Limb (tissue), 2 donors: ENCODE measurements at regions not wholly inside any gene's neighbourhood (a gene's known extent, or its start where the extent isn't known, plus 50 kb on each side); places are given as distances from the start of the nearest gene placed in this dataset.
"Not testable (repeated sequence)": the region's sequence is repeated elsewhere in the genome, so short reads cannot be mapped to it uniquely, and the experiment has no call there.

Source experiments
- DNase-seq, 2 donors: peaks; one replicate each; pipeline ENCODE4 v3.0.0-alpha.2; 2016; ENCODE audit errors: extremely low spot score in 2 of 2

DNA sequence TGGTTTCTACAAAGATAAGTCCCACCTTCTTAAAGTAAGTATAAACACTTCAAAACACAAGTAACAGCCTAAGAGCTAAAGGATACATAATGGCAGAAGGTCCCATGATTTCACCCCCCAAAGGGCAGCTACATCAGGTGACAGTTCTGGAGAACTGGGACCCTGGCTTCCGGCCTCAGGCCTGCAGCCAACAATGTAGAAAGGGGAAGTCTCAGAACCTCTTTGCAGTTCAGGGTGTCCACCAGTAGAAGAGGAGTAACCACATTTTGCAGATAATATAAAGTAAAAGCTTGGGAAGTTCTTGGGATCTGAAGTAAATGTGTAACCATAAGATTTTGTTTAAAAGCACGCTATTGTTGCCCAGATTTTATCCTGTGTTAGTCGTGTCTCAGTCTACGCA, 267.4 kb upstream of the VLDLR start:
- no peak for DNase-seq

DNA sequence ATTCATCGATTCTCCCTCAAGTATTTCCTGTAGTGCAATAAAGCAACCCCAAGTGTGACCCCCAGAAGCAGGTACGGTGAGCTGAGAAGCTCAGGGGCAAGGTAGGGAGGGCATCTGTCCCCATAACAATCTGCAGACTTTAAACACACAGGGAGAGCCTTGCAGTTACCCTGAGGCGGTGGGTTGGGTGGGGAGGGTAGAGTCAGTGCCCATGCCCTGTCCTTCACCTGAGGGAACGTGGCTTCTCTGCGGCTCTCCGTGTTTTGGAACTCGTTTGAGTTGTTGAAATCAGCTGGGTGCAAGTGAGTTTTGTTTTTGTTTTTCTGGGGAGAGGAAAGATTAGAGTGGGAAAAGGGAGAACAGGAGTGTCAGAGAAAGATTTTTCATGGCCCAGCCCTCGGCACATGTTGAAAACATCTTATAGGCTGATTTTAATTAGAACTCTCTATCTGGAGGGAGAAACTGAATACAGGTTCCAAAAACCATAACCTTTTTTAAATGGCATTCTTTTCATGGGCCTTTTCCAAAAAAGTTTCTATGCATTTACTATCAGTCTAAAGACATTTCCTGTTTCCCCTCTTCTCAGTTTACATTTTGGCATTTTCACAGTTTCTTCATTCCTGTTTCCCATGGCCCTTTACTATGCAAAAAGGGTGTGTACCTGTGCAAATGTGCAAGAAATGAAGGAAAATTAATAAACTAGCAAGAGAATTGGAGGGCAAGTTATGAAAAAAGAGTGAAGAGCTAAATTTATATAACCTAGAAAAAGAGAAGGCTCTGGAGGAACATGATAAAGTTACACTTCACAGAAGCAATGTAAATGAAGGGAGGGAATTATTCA, 266.5 kb upstream of the VLDLR start:
- DNase-seq, result no peak

DNA sequence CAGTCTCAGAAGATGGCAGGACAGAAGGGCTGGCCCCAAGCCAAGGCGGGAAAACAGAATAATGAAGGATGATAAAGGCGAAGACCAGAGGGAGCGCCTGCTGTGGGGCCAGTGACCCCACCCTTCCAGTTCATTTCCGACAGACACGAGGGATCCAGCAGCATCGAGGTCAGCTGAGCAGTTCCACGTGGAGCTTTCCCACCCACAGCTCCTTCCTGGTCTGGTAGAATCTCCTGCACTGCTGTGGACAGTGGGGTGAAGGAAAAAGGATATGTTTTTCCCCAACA, 265.9 kb upstream of the VLDLR start:
- DNase-seq, result no peak

DNA sequence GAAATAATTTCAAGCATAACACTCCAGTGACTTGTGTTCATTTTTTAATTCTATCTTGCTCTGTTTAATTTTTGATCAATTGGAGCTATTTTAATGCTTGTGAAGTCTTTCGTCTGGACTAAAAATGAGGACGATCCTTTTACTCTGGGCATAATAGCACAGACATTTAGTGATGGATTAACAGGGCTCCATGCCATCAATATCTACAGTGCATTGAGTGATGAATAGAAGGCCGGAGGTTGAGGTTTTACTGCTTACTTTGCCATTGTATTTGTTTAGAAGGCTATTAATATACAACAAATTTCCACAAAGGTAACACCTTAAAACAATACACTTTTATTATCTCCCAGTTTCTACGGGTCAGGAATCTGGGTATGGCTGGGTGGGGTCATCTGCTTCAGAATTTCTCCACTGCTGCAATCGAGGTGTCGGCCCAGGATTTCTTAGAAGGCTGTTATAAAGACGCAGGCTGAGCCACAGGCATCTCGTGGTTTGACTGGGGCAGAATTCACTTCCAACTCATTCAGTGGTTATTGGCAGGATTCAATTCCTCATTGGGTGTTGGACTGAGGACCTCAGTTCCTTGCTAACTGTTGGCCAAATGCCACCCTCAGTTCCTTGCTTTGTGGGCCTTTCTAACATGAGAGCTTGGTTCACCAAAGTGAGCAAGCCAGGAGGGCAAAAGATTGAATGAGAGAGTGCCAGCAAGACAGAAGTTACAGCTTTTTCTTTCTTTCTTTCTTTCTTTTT, 265.4 kb upstream of the VLDLR start:
- no peak for DNase-seq

DNA sequence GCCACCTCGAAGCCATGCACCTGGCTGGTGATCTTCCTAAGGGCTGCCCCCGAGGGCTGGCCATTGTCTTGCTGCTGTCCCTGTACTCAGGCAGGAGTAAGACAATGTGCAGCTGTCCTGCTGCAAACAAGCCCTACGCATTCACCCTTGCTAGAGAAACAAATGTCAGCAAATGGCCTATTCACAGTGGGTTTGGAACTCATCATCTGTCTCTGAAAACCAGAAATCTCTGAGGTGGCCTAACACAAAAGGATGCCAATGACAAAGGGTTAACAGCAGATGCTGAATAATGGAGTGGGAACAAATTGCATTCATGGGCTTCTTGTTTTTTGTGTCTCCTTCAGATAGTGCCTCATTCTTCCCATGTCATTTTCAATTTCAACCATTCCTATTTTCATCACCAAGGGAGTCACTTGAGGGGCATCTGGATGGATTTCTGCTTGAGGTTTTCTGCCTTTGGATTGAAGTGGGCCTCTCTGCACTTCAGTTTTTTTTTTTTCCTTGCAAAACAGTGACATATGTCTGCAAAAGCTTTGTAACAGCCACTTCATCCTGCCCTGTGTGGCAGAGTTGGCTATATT, 261.6 kb upstream of the VLDLR start:
- DNase-seq, result no peak

DNA sequence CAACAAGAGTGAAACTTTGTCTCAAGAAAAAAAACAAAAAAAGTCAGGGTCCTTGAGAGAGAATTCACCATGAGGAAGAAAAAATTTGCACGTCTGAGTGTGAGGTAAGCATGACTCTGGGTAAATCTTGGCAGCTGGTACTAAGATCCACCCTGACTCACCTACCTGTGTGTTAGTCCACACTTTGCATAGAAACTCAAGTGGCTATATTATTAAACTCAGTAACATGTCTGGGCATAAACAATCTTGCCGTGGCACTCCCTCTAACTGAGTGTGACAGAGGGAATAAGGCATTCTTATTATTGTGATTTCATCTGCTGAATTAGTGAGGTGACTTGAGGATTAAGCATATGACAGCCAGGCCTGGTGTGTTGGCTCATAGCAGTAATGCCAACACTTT, 259.4 kb upstream of the VLDLR start:
- no peak for DNase-seq

DNA sequence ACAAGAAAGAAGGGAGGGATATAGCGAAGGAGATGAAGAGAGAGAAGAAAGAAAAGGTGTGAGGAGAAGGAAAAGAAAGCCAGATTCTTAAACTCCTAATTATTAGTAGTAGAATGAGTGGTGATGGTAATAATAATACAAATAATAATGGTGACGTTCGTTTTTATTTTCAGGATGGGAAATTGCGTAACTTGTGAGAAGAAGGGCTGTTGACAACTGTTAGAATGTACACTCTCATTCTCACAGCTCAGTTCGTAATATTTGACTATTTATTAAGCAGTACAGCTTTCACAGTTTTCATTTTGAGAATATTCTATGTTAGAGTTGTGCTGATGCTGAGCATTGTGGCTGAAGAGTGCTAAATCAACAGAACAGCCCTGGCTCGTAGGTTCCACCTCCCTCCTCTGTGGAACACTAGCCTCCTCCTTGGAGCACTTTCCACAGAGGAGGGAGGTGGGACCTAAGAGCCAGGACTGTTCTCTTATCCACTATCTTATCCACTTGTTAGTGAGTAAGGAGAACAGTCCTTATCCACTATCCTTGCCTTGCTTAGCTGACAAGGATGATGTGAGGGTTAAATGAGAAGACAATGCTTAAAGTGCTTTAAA, 258.3 kb upstream of the VLDLR start:
- DNase-seq, result no peak

DNA sequence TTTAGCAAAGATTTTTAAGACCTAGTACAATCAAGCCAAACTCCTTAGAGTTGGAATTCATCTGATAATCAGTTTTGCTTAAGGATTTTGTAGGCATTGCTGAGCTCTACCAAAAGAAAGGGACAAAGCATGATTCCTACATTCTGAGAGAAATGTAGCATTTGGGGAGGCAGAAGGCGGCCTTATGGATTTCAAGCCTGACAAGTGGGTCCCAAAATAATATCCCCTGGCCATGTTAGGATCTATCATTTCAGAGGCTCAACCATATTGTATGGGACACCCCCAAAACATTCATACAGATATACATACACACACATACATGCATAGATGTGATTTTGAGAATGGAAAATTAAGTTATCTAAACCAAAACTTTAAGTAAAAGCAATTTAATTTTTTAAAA, 257.8 kb upstream of the VLDLR start:
- no peak for DNase-seq

DNA sequence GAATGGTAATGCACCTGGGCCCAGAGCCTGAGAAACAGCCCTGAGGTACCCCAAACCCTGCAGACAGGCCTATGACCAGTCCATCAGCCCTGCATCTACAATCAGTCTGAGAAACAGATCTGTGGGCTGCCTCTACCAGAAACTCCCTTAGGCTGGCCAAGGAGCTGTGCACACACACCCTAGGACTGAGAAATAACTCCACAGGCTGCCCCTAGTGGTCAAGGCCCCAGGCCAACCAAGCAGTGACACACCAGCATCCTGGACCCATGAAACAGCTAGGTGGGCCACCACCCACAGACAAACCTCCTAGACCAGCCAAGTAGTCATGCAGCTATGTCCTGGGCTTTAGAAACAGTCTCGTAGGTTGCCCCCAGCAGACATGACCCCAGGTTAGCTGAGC, 253.6 kb upstream of the VLDLR start:
- no peak for DNase-seq

DNA sequence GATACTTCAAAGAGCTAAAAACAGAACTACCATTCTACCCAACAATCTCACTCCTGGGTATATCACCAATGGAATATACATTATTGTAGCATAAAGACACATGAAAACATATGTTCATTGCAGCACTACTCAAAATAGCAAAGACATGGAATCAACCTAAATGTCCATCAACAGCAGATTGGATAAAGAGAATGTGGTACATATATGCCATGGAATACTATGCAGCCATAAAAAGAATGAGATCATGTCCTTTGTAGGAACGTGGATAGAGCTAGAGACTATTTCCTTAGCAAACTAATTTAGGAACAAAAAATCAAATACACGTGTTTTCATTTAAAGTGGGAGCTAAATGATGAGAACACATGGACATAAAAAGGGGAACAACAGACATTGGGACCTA, 247.9 kb upstream of the VLDLR start:
- no peak for DNase-seq

DNA sequence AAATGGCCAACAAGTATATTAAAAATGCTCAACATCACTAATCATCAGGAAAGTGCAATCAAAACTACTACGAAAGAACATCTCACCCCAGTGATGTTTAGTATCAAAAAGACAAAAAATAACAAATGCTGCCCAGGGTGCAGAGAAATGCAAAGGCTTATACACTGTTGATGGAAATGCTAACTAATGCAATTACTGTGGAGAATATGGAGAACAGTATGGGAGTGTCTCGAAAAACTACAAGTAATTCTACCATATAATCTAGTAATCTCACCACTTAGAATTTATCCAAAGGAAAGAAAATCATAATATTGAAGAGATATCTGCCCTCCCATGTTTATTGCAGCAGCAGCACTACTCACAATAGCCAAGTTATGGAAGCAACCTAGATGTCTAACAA, 246.5 kb upstream of the VLDLR start:
- DNase-seq, result no peak

DNA sequence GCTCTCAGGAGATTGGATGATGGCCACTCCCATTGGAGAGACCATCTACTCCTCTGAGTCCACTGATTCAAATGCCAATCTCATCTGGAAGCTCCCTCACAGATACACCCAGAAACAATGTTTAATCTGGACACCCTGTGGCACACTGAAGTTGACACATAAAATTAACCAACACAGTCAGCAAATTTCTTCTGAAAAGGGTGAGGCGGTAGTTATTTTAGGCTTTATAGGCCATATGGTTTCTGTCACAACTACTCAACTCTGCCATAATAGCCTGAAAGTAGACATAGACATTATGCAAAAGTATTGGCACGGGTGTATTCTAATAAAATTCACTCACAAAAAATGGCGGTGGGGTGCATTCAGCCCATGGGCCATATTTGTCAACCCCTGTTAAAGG, 244.5 kb upstream of the VLDLR start:
- no peak for DNase-seq

DNA sequence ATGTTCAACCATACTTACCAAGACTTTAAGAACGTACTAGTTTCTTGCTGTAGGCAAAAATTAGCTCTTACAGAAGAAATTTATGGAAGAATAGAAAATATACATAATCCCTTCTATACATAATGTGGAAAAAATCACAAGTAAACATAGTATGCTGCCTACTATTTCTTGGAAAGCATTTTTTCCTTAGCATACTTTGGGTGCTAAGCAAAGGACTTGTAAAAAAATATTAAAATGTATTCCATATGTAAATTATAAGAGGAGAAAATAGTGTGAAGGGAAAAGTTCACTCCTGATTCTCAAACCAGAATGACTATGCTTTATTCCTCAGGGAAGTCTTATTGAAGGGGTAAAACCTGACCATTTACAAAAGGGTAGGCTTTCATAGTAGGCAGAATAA, 243.8 kb upstream of the VLDLR start:
- DNase-seq, result no peak

DNA sequence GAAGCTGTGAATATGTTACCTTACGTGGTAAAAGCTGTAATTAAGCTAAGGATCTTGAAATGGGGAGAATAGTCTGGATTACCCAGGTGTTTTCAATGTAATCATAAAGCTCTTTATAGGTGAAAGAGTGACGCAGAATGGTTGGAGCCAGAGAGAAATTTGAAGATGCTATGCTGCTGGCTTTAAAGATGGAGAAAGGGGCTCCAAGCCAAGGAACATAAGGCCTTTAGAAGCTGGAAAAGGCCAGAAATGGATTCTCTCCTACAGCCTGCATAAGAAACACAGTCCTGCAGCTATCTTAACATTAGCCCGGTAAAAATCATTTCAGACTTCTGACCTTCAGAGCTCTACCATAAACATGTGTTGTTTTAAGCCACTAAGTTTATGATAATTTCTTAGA, 243.3 kb upstream of the VLDLR start:
- DNase-seq, result no peak

DNA sequence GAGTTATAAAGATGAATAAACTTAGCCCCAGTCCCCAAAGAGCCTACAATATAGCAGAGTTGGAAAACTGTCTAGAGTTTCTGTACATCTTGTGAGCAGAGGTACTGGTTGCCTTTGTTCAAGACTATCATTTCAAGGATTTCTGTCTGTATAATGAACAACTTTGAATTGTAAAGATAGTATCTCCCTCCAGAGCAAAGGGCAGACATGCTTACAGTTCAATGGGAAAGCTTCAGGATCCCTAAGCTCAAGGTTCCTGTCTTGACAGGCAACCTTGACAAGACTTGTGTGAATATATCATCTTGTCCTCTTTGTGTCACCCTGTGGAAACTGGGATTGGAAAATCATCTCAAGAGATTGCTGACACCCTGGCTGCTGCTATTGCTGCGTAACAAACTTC, 242.8 kb upstream of the VLDLR start:
- no peak for DNase-seq

DNA sequence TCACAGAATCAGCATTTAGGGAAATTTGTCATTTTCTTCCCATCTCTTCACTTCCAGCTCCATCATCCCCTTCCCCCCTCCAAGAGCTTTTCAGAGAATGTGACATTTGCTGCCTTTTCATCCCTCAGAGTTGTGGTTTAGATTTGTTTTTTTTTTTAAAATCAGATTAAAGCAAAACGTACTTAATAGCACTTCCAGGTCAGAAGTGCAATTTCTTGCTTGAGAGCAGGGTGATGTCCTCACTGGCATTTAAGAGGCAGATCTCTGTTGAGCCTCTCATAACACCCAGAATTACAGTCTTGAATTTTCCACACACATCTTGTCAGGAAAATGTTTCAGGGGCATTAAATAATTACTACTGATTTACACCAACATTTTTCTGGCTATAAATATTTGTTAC, 236.8 kb upstream of the VLDLR start:
- DNase-seq, result no peak

DNA sequence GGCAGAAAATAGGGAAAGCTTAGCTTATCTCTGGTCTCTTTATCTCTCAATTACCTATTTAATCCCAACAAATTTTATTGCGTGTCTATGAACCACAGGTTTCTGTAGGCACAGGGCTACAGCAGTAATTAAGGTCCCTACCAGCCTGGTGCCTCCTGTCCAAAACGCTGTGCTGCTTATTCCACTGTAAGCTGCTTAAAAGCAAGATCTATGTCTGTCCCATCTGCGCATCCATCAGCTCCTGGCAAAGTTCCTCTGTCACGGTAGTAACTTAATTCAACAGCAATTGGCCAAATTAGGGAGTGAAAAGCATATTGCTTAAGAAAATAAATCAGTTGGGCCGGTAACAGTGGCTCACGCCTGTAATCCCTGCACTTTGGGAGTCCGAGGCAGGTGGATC, 235.8 kb upstream of the VLDLR start:
- no peak for DNase-seq

DNA sequence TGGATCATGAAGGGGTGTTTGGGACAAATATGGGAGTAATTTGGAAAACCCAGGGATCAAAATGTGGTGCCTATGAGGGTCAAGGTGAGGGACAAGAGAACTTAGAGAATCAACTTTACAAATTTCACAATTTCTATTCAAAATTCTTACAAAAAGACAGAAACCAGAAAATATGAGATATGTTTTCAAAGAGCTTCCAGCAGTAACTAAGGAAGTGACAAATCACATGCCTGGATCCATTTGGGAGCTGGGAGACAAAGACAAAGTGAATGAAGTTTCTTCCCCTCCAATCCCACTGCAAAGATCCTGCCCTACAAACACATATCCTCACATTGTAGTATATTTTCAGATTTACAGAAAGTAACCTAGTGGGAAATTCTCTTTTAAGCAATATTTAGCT, 235.0 kb upstream of the VLDLR start:
- no peak for DNase-seq

DNA sequence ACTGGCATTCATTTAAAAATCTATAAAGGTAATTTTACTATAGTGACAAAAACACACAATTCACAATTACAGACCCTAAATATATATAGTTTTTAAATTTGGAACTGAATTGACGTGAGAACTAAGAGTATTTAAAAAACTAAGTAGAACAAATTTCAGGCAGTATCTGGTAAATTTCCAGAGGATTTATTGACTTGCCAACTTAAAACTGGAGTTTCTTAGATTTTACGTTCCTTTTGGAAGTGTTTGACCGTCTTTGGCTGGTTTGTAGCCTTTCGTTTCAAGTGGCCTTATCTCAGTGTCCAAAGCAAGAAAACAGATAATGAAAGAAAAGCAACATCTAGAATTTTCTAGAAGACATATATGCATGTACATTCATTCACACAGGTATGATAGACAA, 234.4 kb upstream of the VLDLR start:
- DNase-seq, result no peak

DNA sequence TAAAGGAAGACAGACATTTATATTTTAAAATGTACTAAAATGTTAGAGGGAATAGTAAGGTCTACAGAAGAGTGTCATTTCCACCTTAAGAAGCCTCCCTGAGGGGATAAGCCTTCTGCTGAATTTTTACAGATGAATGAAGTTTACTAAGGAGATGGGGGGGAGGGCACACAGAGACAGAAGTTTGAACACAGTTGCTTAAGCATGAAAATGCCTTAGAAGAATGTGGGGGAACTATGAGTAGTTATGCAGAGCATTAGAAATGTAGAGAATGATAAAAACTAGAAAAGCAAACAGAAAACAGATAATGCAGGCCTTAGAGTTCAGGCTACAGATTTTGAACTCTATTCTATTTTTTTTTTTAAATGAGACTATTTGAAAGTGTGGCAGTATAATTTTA, 232.2 kb upstream of the VLDLR start:
- no peak for DNase-seq

DNA sequence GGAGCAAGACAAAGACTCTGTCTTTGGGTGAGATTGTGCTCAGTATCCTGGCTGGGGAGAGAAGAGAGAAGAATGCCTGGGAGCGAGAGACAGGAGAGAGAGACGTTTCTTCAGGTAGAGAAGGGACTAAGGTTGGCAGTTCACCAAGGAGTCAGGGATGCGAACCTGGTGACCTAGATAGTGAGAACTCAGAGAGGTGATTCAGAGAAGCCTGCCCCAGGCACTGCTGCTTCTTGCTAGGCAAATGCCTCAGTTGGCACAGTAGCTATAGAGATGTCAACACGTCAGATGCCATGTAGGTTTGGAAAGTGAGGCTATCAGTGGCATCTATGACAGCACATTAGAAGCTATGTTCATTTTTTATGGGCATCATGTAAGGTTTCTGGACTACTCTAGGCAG, 231.6 kb upstream of the VLDLR start:
- DNase-seq, result no peak

DNA sequence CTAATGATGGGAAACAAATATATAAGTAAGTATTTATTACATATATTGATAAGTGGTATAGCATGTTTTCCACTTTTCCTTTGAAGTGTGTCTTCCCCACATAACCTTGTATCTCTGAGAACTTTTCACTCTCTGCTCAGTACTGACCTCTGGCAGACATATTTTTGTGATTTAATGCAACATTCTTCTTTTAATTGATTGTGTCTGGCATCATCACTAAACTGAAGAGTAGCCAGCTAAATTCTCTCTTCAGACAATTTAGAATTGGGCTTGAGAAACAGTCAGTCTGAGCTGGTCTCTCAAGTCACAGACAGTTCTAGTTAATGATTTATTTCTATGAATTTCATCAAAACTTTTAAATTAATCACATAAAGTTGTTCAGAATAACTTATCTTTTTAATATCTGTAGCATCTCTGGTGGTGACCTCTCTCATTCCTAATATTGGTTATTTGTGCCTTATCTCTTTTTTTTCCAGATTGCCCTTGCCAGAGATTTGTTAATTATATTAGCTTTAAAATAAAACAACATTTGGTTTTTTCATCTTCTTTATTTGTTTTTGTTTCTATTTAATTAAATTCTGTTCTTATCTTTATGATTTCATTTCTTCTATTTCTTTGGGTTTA, 230.0 kb upstream of the VLDLR start:
- DNase-seq, result not testable (repeated sequence)
